ENCODE measurements at regions not wholly inside any gene's neighbourhood (a gene's known extent, or its start where the extent isn't known, plus 50 kb on each side); places are given as distances from the start of the nearest gene placed in this dataset.

GRCh38 chr9:7932767-7933166 is 133.2 kb upstream of the DMAC1 start:
- TF ChIP-seq POLR2A (IDR thresholded peaks at IDR 0.05), result no peak
- no peak for TF ChIP-seq CTCF (IDR thresholded peaks at IDR 0.05 in 4 of 5, conservative IDR thresholded peaks at IDR 0.05 in 1 of 5)
- in situ Hi-C loops (cut with MboI; ENCODE audit: low sequenced_read_pairs in 4 of 4), result no loop called here
- no peaks in the 10 kb centered on the region for H3K9me3 ChIP-seq
- no peak overlapping the region for H3K4me3 ChIP-seq
- H3K27ac ChIP-seq, result no peak overlapping the region
- ATAC-seq (no peak), DNase-seq (no peak)
- H3K4me1 ChIP-seq, result no peaks in the 10 kb centered on the region
- intact Hi-C loops (cut with DNase I; ENCODE audit: low total_unique reads), result no loop called here
- no peaks in the 10 kb centered on the region for H3K36me3 ChIP-seq
- H3K27me3 ChIP-seq, result no peaks in the 10 kb centered on the region

- no peaks in the 10 kb centered on the region for H3K4me1 ChIP-seq
- ATAC-seq (no peak), DNase-seq (no peak)
- TF ChIP-seq CTCF (IDR thresholded peaks at IDR 0.05 in 4 of 5, conservative IDR thresholded peaks at IDR 0.05 in 1 of 5), result no peak
- in situ Hi-C loops (cut with MboI; ENCODE audit: low sequenced_read_pairs in 4 of 4) (no loop called here), intact Hi-C loops (cut with DNase I; ENCODE audit: low total_unique reads) (no loop called here)
- H3K9me3 ChIP-seq, result no peaks in the 10 kb centered on the region
- no peaks in the 10 kb centered on the region for H3K36me3 ChIP-seq
- no peak overlapping the region for H3K27ac ChIP-seq
- H3K27me3 ChIP-seq, result no peaks in the 10 kb centered on the region
- H3K4me3 ChIP-seq, result no peak overlapping the region
Measured at GRCh38 chr9:7930613-7931012, 131.0 kb upstream of the DMAC1 start.

- H3K36me3 ChIP-seq, result no peaks in the 10 kb centered on the region
- no peak overlapping the region for H3K27ac ChIP-seq
- H3K4me1 ChIP-seq, result no peaks in the 10 kb centered on the region
- intact Hi-C loops (cut with DNase I; ENCODE audit: low total_unique reads) (no loop called here), in situ Hi-C loops (cut with MboI; ENCODE audit: low sequenced_read_pairs in 4 of 4) (no loop called here)
- ATAC-seq (no peak), DNase-seq (no peak)
- no peaks in the 10 kb centered on the region for H3K27me3 ChIP-seq
- no peak overlapping the region for H3K4me3 ChIP-seq
- H3K9me3 ChIP-seq, result no peaks in the 10 kb centered on the region
- no peak for TF ChIP-seq CTCF (IDR thresholded peaks at IDR 0.05 in 4 of 5, conservative IDR thresholded peaks at IDR 0.05 in 1 of 5)
- no peak for TF ChIP-seq POLR2A (IDR thresholded peaks at IDR 0.05)
Measured at GRCh38 chr9:7921545-7922197, 122.1 kb upstream of the DMAC1 start.

- H3K36me3 ChIP-seq, result no peaks in the 10 kb centered on the region
- no peak for ATAC-seq
- H3K27me3 ChIP-seq, result no peaks in the 10 kb centered on the region
- in situ Hi-C loops (cut with MboI; ENCODE audit: low sequenced_read_pairs in 4 of 4), result no loop called here
- intact Hi-C loops (cut with DNase I; ENCODE audit: low total_unique reads), result no loop called here
- no peak overlapping the region for H3K4me3 ChIP-seq
- TF ChIP-seq CTCF (IDR thresholded peaks at IDR 0.05 in 4 of 5, conservative IDR thresholded peaks at IDR 0.05 in 1 of 5) (no peak), POLR2A (IDR thresholded peaks at IDR 0.05) (no peak)
- H3K9me3 ChIP-seq, result no peaks in the 10 kb centered on the region
- DNase-seq, result no peak
- no peak overlapping the region for H3K27ac ChIP-seq
- H3K4me1 ChIP-seq, result no peaks in the 10 kb centered on the region
Measured at GRCh38 chr9:7912037-7912535, 112.5 kb upstream of the DMAC1 start.

Data from gastrocnemius medialis (tissue), 4 donors.